ENCODE measurements at regions not wholly inside any gene's neighbourhood (a gene's known extent, or its start where the extent isn't known, plus 50 kb on each side); places are given as distances from the start of the nearest gene placed in this dataset.
"Not testable (repeated sequence)": the region's sequence is repeated elsewhere in the genome, so short reads cannot be mapped to it uniquely, and the experiment has no call there.

GRCh38 chr13:110984798-110985197 lies 69.9 kb upstream of the ANKRD10 start:
- no peak for TF ChIP-seq CTCF (IDR thresholded peaks at IDR 0.05; ENCODE audit: low read depth, low read length)
- DNase-seq (ENCODE audit: extremely low read depth, low read depth), result no peak

- DNase-seq (ENCODE audit: extremely low read depth, low read depth), result no peak
- TF ChIP-seq CTCF (IDR thresholded peaks at IDR 0.05; ENCODE audit: low read depth, low read length), result no peak
These were observed 69.5 kb upstream of the ANKRD10 start for GRCh38 chr13:110984381-110984780.

GRCh38 chr13:110983241-110983640 lies 68.4 kb upstream of the ANKRD10 start:
- TF ChIP-seq CTCF (IDR thresholded peaks at IDR 0.05; ENCODE audit: low read depth, low read length), result no peak
- no peak for DNase-seq (ENCODE audit: extremely low read depth, low read depth)

GRCh38 chr13:110981379-110981778 lies 66.5 kb upstream of the ANKRD10 start:
- no peak for TF ChIP-seq CTCF (IDR thresholded peaks at IDR 0.05; ENCODE audit: low read depth, low read length)
- DNase-seq (ENCODE audit: extremely low read depth, low read depth), result no peak

GRCh38 chr13:110980921-110981320 lies 66.1 kb upstream of the ANKRD10 start:
- no peak for DNase-seq (ENCODE audit: extremely low read depth, low read depth)

GRCh38 chr13:110979149-110979548 lies 64.3 kb upstream of the ANKRD10 start:
- not testable (repeated sequence) for DNase-seq (ENCODE audit: extremely low read depth, low read depth)

More at GRCh38 chr13:110980921-110981320, 66.1 kb upstream of the ANKRD10 start:
- no peak for TF ChIP-seq CTCF (IDR thresholded peaks at IDR 0.05; ENCODE audit: low read depth, low read length)

- DNase-seq (ENCODE audit: extremely low read depth, low read depth), result no peak
- TF ChIP-seq CTCF (IDR thresholded peaks at IDR 0.05; ENCODE audit: low read depth, low read length), result no peak
These were observed 63.5 kb upstream of the ANKRD10 start for GRCh38 chr13:110978390-110978789.

- TF ChIP-seq CTCF (IDR thresholded peaks at IDR 0.05; ENCODE audit: low read depth, low read length), result no peak
- no peak for DNase-seq (ENCODE audit: extremely low read depth, low read depth)
These were observed 61.9 kb upstream of the ANKRD10 start for GRCh38 chr13:110976785-110977184.

All from AG09319 (cell line).